Activated CD4-positive, CD25-positive, alpha-beta regulatory T cell treated with anti-CD3 and anti-CD28 coated beads, Interleukin-2, amount 50 U/mL, for 16 hours (primary cell): ENCODE measurements at regions not wholly inside any gene's neighbourhood (a gene's known extent, or its start where the extent isn't known, plus 50 kb on each side); places are given as distances from the start of the nearest gene placed in this dataset.
"Not testable (repeated sequence)": the region's sequence is repeated elsewhere in the genome, so short reads cannot be mapped to it uniquely, and the experiment has no call there.

Source experiments
- DNase-seq: peaks from one replicate; pipeline ENCODE4 v3.0.0-alpha.2; 2020; ENCODE audit warnings: low read depth, low spot score

GRCh38 chr2:210961249-210961648 lies 404.9 kb downstream of the CPS1 start:
- no peak for DNase-seq

DNA sequence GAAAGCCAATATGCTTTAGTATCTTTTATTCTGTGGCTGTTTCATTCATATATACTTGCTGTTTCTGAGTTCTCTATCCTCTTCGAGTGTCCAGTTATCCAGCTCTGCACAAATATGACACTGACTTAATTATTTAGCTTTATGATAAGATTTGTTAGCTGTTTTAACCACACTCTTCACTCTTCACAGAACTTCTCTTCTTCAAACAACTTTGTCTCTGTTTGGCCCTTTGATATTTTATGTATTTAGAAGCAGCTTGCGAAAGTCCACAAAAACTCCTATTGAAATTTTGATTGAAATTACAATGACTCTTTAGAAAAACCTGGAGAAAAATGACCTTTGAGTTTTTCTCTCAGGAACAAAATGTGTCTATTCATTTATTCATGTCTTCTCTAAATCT lies 407.0 kb downstream of the CPS1 start:
- DNase-seq, result no peak

- DNase-seq, result no peak
Observed at GRCh38 chr2:210964141-210964764, 407.9 kb downstream of the CPS1 start.

GRCh38 chr2:210965472-210965871 lies 409.1 kb downstream of the CPS1 start:
- no peak for DNase-seq

GRCh38 chr2:210966330-210966729 lies 409.9 kb downstream of the CPS1 start:
- no peak for DNase-seq

- DNase-seq, result no peak
Observed at GRCh38 chr2:210971431-210971830, 415.0 kb downstream of the CPS1 start.

DNA sequence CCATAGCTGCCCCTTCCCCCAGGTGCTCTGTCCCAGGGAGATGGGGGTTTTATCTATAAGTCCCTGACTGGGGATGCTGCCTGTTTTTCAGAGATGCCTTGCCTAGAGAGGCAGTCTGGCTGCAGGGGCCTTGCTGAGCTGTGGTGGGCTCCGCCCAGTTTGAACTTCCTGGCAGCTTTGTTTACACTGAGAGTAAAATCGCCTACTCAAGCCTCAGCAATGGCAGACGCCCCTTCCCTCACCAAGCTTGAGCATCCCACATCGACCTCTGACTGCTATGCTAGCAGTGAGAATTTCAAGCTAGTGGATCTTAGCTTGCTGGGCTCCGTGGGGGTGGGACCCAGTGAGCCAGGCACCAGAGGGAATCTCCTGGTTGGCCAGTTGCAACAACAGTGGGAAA lies 430.4 kb downstream of the CPS1 start:
- DNase-seq, result not testable (repeated sequence)

- DNase-seq, result no peak
Observed at GRCh38 chr2:210991107-210991506, 434.7 kb downstream of the CPS1 start.

- no peak for DNase-seq
Observed at GRCh38 chr2:210994104-210994503, 437.7 kb downstream of the CPS1 start.

DNA sequence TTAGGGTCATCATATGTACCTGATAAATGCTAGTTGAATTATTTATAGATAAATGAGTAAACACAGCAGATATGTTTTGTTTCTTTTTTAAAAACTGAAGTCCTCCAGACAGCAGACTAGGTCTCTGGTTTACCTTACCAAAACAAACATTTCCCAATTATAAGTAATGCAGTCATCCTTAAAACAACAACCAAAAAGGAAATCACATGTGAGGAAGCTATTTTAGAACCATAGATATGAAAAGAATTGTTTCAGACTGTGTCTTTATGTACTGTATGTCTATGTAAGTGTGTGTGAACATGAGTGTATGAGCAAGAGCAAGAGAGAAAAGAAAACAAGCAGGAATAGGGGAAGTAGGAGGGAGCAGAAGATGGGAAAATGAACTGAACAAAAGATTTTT lies 441.0 kb downstream of the CPS1 start:
- no peak for DNase-seq

DNA sequence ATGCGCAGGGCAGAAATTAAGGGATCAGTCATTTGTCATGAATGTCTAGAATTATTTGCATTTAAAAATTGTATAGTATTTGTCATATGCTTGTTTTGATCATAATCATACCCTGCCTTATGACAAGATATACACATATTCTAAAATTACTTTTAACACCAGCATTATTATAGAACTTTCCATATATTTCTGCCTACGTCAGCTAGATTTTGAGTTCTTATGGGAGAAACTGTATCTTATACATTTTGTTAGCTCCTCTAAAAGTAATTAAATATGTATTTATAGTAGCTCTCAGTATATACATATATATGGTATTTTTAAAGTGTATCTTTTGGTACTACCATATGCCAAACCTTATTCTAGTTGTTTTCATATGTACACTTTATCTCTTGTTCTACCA lies 441.9 kb downstream of the CPS1 start:
- no peak for DNase-seq

DNA sequence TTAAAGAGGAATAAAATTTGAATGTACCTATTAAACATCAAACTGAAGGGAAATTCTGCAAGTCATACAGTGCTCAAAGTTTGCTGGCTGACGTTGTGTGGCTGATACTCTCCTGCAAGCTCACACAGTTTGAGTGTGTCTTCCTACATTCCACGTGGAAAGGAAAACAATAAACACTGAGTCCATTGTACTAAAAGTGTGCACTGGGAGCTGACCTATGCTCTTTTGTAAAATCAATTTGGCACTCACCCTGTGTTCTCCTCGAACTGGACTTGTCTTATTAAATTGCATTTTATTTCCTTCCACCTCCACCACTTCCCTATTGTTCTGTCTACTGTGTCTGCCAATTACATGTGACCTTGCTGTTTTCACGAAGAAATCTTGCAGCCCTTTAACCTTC lies 458.0 kb downstream of the CPS1 start:
- no peak for DNase-seq

- DNase-seq, result no peak
Observed at GRCh38 chr2:211014906-211015305, 458.5 kb downstream of the CPS1 start.

- DNase-seq, result not testable (repeated sequence)
Observed at GRCh38 chr2:211025089-211025488, 468.7 kb downstream of the CPS1 start.

DNA sequence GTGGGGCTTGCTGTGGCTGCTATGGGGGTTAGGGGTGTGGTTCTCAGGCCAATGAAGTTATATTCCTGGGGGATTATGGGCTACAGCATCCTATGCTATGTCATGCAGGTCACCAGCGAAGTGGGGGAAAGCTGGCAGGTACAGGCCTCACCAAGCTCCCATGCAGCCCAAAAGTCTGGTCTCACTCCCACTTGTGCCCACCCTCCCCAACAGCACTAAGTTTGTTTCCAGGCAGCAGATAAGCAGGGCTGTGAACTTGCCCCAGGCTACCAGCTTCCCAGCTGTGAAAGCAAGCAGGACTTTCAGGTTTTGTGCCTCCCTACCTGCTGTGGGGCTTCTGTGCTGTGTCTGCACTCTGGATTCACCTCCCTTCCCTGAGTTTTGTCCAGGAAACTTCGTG lies 469.7 kb downstream of the CPS1 start:
- no peak for DNase-seq

DNA sequence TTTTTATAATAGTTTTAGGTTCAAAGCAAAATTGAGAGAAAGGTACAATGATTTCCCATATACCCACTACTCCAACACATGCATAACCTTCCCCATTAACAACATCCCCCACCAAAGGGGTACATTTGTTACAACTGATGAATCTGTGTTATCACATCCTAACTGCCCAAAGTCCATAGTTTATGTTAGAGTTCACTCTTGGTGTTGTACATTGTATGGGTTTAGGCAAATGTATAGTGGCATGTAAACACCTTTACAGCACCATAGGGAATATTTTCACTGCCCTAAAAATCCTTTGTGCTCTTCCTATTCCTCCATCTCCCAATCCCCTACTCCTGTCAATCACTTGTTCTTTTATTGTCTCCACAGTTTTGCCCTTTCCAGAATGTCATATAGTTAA lies 471.6 kb downstream of the CPS1 start:
- no peak for DNase-seq

- no peak for DNase-seq
Observed at GRCh38 chr2:211033765-211034164, 477.4 kb downstream of the CPS1 start.

GRCh38 chr2:211035548-211036185 lies 479.3 kb downstream of the CPS1 start:
- no peak for DNase-seq

DNA sequence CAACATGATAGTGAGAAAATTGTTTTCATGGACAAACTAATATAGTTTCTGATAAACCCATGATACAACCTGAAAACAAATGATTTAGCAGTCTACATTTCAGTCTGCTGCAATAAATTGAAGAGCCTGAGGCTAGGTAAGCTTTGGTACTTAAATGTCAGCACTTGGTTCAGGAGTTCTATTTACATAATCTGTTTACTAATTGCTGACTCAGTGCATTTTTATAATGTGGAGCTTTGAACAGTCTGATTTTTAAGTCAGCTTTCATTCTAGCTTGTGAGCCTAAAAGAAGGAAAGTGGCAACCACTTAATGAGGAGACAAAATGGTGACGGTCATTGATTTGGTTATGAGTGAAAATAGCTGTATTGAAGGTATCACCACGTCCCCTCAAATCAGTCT lies 488.6 kb downstream of the CPS1 start:
- DNase-seq, result no peak

DNA sequence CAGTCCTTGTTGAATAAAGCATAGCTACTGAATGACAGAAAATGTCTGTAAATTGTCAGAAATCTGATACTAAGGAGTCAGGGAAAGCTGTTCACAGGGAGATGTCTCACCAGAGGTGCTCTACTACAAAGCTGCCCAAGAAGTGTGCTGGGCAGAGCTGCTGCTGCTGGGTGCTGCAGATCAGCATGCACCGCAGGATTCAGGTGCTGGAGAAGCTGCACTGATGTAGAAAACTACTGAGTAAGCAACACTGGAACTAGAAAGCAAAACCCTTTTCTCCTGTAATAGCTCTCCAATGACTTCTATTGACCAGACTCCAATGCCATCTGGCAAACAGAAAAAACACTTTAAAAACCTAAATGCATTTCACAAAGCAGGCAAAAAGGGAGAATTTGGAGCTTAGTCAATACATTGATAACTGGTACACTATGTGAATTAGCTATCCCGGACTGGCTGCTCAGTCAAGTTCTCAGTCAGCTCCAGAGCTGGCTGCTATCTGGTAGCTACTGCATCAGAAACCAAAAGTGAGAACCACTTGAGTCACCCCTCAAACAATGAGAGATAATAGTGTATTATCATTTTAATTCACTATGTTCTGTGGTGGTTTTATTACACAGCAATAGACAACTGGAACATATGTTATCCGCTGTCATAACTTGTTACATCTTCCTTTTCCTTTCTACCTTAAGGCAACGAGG lies 493.1 kb downstream of the CPS1 start:
- DNase-seq, result no peak

DNA sequence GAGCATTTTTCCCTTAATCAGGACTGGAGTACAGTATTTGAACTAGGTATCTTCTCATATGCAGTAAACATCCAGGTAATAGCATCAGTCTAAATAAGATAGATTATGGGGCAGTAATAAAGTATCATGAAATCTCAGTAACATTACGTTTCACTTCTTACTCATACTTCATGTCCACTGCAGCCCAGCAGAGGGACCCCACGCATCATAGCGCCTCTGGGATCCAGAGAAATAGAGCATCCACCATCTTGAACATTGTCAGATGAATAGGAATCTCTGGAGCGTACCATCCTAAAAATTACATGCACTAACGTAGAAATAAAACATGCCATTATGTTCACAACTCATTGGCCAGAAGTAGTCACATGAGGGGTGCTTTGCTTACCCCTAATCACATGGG lies 499.0 kb downstream of the CPS1 start:
- DNase-seq, result no peak

- DNase-seq, result no peak
Observed at GRCh38 chr2:211061612-211062296, 505.4 kb downstream of the CPS1 start.

DNA sequence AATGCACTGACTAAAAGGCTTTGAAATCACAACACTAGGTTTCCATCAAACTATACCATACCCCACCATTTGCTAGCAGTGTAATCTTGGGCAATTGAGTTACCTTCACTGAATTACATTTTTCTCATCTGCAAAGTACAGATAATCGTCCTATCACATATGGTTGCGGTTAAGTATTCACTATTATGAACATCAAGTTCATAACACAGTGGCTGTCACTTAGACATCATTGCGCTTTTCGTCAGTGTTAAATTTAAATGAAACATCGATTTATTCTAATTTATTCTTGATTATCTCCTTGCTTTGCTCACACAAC lies 505.9 kb downstream of the CPS1 start:
- no peak for DNase-seq
